HCT116 (cell line): ENCODE measurements at regions not wholly inside any gene's neighbourhood (a gene's known extent, or its start where the extent isn't known, plus 50 kb on each side); places are given as distances from the start of the nearest gene placed in this dataset.
"Not testable (repeated sequence)": the region's sequence is repeated elsewhere in the genome, so short reads cannot be mapped to it uniquely, and the experiment has no call there.

Experiments
- ATAC-seq: fragments of 200-7000 bp; cut with Tn5 transposase; 2 replicates; pipeline ENCODE4 v1.9.1; 2020; ENCODE audit warnings: mild to moderate bottlenecking, moderate library complexity
- BruUV-seq: library from RNA; stranded (reverse); fragments of 400-500 nt; replicated peaks from 2 replicates; lab custom pipeline; 2021; lab: Mats Ljungman, UMichigan
- CTCF ChIA-PET: fragments of 300-600 bp; sonication (Branson Sonifier 250); formaldehyde crosslinking; loops from one replicate; lab custom pipeline; 2021; ENCODE audit warnings: antibody characterized with exemption; lab: Charles Lee
- POLR2A ChIA-PET: fragments of 300-600, 350-600 bp; sonication (Branson Sonifier 250); formaldehyde crosslinking; loops from one replicate; lab custom pipeline; 2021; ENCODE audit warnings: antibody characterized with exemption; lab: Charles Lee
- RAD21 ChIA-PET, 2 experiments: fragments of 300-600 bp; sonication (Branson Sonifier 250); formaldehyde crosslinking; loops; one replicate each; lab custom pipeline; 2023; ENCODE audit warnings: low total read pairs in 2 of 2; ENCODE audit not compliant: uncharacterized antibody in 2 of 2, unreplicated experiment in 2 of 2, low non-redundant PET in 1 of 2; lab: Charles Lee
- DNase-seq: peaks from one replicate; pipeline ENCODE4 v3.0.0-alpha.2; 2010; ENCODE audit warnings: low read depth, low spot score
- H2AFZ ChIP-seq: fragments of 200-600 bp; shearing (Covaris generic), sonication (generic); 2 replicates; pipeline ENCODE4 v1.6.1; 2017; ENCODE audit warnings: low read depth, mixed run types, mixed read lengths, antibody characterized with exemption, low read length; ENCODE audit not compliant: poor library complexity, severe bottlenecking
- H3K27ac ChIP-seq: 2 replicates; pipeline ENCODE4 v1.5.1; 2012; ENCODE audit warnings: low read depth, low read length
- H3K27me3 ChIP-seq: fragments of 200-600 bp; sonication (generic); 2 replicates; pipeline ENCODE4 v1.6.1; 2016; ENCODE audit warnings: mixed run types, low read length, mixed read lengths; ENCODE audit not compliant: insufficient read depth
- H3K36me3 ChIP-seq, 2 experiments: fragments of 200-500 bp in 1 of 2; fragments of 200-600 bp in 1 of 2; sonication (Bioruptor generic) in 1 of 2; sonication (generic) in 1 of 2; 2 replicates each; pipeline versions ENCODE4 v1.5.1 to v1.6.1; 2014 to 2016; ENCODE audit warnings: low read length in 2 of 2, inconsistent platforms in 1 of 2, mixed read lengths in 1 of 2, mixed run types in 1 of 2; ENCODE audit not compliant: insufficient read depth in 2 of 2, control insufficient read depth in 1 of 2
- H3K4me1 ChIP-seq, 2 experiments: fragments of 200-600 bp in 1 of 2; sonication (generic) in 1 of 2; 2 replicates each; pipeline versions ENCODE4 v1.5.1 to v1.6.1; 2012 to 2017; ENCODE audit warnings: low read length in 2 of 2, inconsistent platforms in 1 of 2, mild to moderate bottlenecking in 1 of 2, mixed read lengths in 1 of 2, mixed run types in 1 of 2, moderate library complexity in 1 of 2; ENCODE audit not compliant: insufficient read depth in 2 of 2, control insufficient read depth in 1 of 2
- H3K4me2 ChIP-seq: fragments of 200-600 bp; sonication (generic); 2 replicates; pipeline ENCODE4 v1.6.1; 2017; ENCODE audit warnings: mixed run types, low read length, mixed read lengths
- H3K4me3 ChIP-seq, 2 experiments: fragments of 200-600 bp in 1 of 2; sonication (generic) in 1 of 2; replicated peaks in 1 of 2; 2 replicates each; pipeline ENCODE4 v1.5.1; 2011 to 2016; ENCODE audit warnings: low read length in 2 of 2, control low read depth in 1 of 2, low read depth in 1 of 2, mild to moderate bottlenecking in 1 of 2, mixed read lengths in 1 of 2, mixed run types in 1 of 2
- H3K79me2 ChIP-seq: fragments of 200-600 bp; sonication (generic); 2 replicates; pipeline ENCODE4 v1.6.1; 2017; ENCODE audit warnings: mild to moderate bottlenecking, mixed run types, low read length, moderate library complexity, mixed read lengths; ENCODE audit not compliant: insufficient read depth
- H3K9ac ChIP-seq: fragments of 200-600 bp; sonication (generic); 2 replicates; pipeline ENCODE4 v1.6.1; 2016; ENCODE audit warnings: low read length, mixed read lengths
- H3K9me2 ChIP-seq: fragments of 200-600 bp; sonication (generic), shearing (Covaris generic); 2 replicates; pipeline ENCODE4 v1.6.1; 2017; ENCODE audit warnings: mixed run types, mild to moderate bottlenecking, moderate library complexity; ENCODE audit not compliant: insufficient read depth
- H3K9me3 ChIP-seq, 2 experiments: fragments of 200-500 bp in 1 of 2; fragments of 200-600 bp in 1 of 2; sonication (Bioruptor generic) in 1 of 2; sonication (generic) in 1 of 2; 2 replicates each; pipeline ENCODE4 v1.6.1; 2014 to 2017; ENCODE audit warnings: low read length in 2 of 2, mixed read lengths in 2 of 2, inconsistent platforms in 1 of 2, low read depth in 1 of 2, mild to moderate bottlenecking in 1 of 2, mixed run types in 1 of 2, moderate library complexity in 1 of 2; ENCODE audit not compliant: control insufficient read depth in 1 of 2, insufficient read depth in 1 of 2
- H4K20me1 ChIP-seq: fragments of 200-600 bp; sonication (generic), shearing (Covaris generic); 2 replicates; pipeline ENCODE4 v1.6.1; 2017; ENCODE audit warnings: mixed run types, mild to moderate bottlenecking, moderate library complexity; ENCODE audit not compliant: insufficient read depth
- CBX3 ChIP-seq: IDR thresholded peaks from 2 replicates; pipeline ENCODE4 v1.6.1; 2012; ENCODE audit warnings: low read depth
- CEBPB ChIP-seq: IDR thresholded peaks from 2 replicates; pipeline ENCODE4 v1.6.1; 2012; ENCODE audit warnings: low read depth
- EGR1 ChIP-seq: IDR thresholded peaks from 2 replicates; pipeline ENCODE4 v1.6.1; 2012; ENCODE audit warnings: low read depth
- ELF1 ChIP-seq: IDR thresholded peaks from 2 replicates; pipeline ENCODE4 v1.6.1; 2012; ENCODE audit warnings: low read depth, borderline replicate concordance
- EZH2 ChIP-seq: fragments of 200-600 bp; sonication (generic); IDR thresholded peaks from 2 replicates; pipeline ENCODE4 v1.6.1; 2017; ENCODE audit warnings: antibody characterized with exemption, mixed run types
- EZH2phosphoT487 ChIP-seq: fragments of 200-600 bp; IDR thresholded peaks from 2 replicates; pipeline ENCODE4 v1.6.1; 2018; ENCODE audit warnings: antibody characterized with exemption, borderline replicate concordance
- FOSL1 ChIP-seq: IDR thresholded peaks from 2 replicates; pipeline ENCODE4 v1.6.1; 2012; ENCODE audit warnings: low read depth
- JUND ChIP-seq: IDR thresholded peaks from 2 replicates; pipeline ENCODE4 v1.6.1; 2012
- POLR2A ChIP-seq: IDR thresholded peaks from 2 replicates; pipeline ENCODE4 v1.7.0; 2011; ENCODE audit warnings: borderline replicate concordance; ENCODE audit not compliant: insufficient read depth, insufficient read length; ENCODE audit errors: extremely low read depth
- POLR2AphosphoS5 ChIP-seq: IDR thresholded peaks from 2 replicates; pipeline ENCODE4 v1.6.1; 2011; ENCODE audit warnings: mild to moderate bottlenecking, low read depth, low read length, moderate library complexity
- SP1 ChIP-seq: IDR thresholded peaks from 2 replicates; pipeline ENCODE4 v1.6.1; 2012; ENCODE audit warnings: low read depth
- SRF ChIP-seq: IDR thresholded peaks from 2 replicates; pipeline ENCODE4 v1.6.1; 2012; ENCODE audit warnings: low read depth
- TCF7L2 ChIP-seq: IDR thresholded peaks from 2 replicates; pipeline ENCODE4 v1.7.0; 2011; ENCODE audit warnings: borderline replicate concordance, inconsistent platforms; ENCODE audit not compliant: insufficient read depth, insufficient read length; ENCODE audit errors: extremely low read depth
- ZFX ChIP-seq: fragments of 450-650 bp; IDR thresholded peaks from 2 replicates; pipeline ENCODE4 v1.6.1; 2017
- intact Hi-C: fragments of 100-400 bp; cut with micrococcal nuclease; formaldehyde crosslinking; loops from 2 replicates; pipeline ENCODE4 v1.10.0; 2022
- TF ChIP-seq, protein P1 (sequence below): IDR thresholded peaks from 2 replicates; pipeline ENCODE4 v1.6.1; 2012
- TF ChIP-seq, protein P2 (sequence below): IDR thresholded peaks from 2 replicates; pipeline ENCODE4 v1.6.1; 2012
- TF ChIP-seq, protein P3 (sequence below): IDR thresholded peaks from 2 replicates; pipeline ENCODE4 v1.6.1; 2012; ENCODE audit warnings: low read depth
- TF ChIP-seq, protein P4 (sequence below), 3 experiments: fragments of 200-600 bp in 1 of 3; sonication (generic) in 1 of 3; IDR thresholded peaks in 2 of 3; conservative IDR thresholded peaks in 1 of 3; 2 replicates each; pipeline ENCODE4 v1.5.1; 2012 to 2017; ENCODE audit warnings: low read depth in 2 of 3, low read length in 2 of 3, antibody characterized with exemption in 1 of 3, borderline replicate concordance in 1 of 3, control low read depth in 1 of 3, mild to moderate bottlenecking in 1 of 3, mixed read lengths in 1 of 3, mixed run types in 1 of 3, moderate library complexity in 1 of 3; ENCODE audit not compliant: insufficient read depth in 1 of 3

DNA sequence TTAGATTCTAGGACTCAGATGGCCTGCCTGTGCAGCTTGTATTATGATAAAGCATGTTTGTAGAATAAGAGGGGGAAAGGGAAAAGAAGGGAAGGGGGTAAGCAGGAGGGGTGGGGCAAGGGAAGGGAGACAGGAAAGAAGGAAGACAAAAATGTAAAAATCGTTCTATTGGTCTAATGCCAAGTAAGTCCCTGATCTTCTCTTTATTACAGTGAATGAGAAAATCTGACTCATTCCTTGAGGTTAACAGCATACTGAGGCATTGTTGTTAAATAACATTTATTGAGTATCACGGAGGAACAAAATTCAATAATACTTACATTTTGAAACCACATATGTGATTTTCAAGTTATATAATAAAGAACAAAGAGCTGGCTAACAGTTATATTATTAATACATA lies 1534.7 kb downstream of the OLFM4 start:
- Histone ChIP-seq H3K9ac (no peak overlapping the region), H3K36me3 (no peaks in the 10 kb centered on the region), H2AFZ (no peak overlapping the region), H3K9me3 (peaks cover 6 to 16% of the 10 kb centered on the region in 2 experiments; a peak in 2 of 4 replicates), H3K4me1 (no peaks in the 10 kb centered on the region), H3K9me2 (no peaks in the 10 kb centered on the region), H3K79me2 (no peaks in the 10 kb centered on the region), H3K27ac (no peak overlapping the region), H4K20me1 (no peaks in the 10 kb centered on the region), H3K4me2 (no peak overlapping the region), H3K27me3 (no peaks in the 10 kb centered on the region), H3K4me3 (no peak overlapping the region)
- intact Hi-C loops: no loop called here
- no peak for DNase-seq
- ATAC-seq: no peak
- BruUV-seq: no TSS peak
- POLR2A ChIA-PET: no interaction called here
- CTCF ChIA-PET: no interaction called here
- TF ChIP-seq TCF7L2: no peak
- TF ChIP-seq SP1: no peak
- no peak for TF ChIP-seq POLR2AphosphoS5
- no peak for TF ChIP-seq EZH2
- no peak for TF ChIP-seq SRF
- no peak for TF ChIP-seq POLR2A
- no peak for TF ChIP-seq EGR1
- no peak for TF ChIP-seq CEBPB
- TF ChIP-seq ZFX: no peak
- no peak for TF ChIP-seq CBX3
- no peak for TF ChIP-seq JUND
- TF ChIP-seq, protein P1, sequence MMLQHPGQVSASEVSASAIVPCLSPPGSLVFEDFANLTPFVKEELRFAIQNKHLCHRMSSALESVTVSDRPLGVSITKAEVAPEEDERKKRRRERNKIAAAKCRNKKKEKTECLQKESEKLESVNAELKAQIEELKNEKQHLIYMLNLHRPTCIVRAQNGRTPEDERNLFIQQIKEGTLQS: no peak
- no peak for TF ChIP-seq ELF1
- TF ChIP-seq EZH2phosphoT487: no peak
- no peak for TF ChIP-seq FOSL1
- TF ChIP-seq, protein P2, sequence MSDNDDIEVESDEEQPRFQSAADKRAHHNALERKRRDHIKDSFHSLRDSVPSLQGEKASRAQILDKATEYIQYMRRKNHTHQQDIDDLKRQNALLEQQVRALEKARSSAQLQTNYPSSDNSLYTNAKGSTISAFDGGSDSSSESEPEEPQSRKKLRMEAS: no peak
- TF ChIP-seq, protein P3, sequence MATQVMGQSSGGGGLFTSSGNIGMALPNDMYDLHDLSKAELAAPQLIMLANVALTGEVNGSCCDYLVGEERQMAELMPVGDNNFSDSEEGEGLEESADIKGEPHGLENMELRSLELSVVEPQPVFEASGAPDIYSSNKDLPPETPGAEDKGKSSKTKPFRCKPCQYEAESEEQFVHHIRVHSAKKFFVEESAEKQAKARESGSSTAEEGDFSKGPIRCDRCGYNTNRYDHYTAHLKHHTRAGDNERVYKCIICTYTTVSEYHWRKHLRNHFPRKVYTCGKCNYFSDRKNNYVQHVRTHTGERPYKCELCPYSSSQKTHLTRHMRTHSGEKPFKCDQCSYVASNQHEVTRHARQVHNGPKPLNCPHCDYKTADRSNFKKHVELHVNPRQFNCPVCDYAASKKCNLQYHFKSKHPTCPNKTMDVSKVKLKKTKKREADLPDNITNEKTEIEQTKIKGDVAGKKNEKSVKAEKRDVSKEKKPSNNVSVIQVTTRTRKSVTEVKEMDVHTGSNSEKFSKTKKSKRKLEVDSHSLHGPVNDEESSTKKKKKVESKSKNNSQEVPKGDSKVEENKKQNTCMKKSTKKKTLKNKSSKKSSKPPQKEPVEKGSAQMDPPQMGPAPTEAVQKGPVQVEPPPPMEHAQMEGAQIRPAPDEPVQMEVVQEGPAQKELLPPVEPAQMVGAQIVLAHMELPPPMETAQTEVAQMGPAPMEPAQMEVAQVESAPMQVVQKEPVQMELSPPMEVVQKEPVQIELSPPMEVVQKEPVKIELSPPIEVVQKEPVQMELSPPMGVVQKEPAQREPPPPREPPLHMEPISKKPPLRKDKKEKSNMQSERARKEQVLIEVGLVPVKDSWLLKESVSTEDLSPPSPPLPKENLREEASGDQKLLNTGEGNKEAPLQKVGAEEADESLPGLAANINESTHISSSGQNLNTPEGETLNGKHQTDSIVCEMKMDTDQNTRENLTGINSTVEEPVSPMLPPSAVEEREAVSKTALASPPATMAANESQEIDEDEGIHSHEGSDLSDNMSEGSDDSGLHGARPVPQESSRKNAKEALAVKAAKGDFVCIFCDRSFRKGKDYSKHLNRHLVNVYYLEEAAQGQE: no peak
- TF ChIP-seq, protein P4, sequence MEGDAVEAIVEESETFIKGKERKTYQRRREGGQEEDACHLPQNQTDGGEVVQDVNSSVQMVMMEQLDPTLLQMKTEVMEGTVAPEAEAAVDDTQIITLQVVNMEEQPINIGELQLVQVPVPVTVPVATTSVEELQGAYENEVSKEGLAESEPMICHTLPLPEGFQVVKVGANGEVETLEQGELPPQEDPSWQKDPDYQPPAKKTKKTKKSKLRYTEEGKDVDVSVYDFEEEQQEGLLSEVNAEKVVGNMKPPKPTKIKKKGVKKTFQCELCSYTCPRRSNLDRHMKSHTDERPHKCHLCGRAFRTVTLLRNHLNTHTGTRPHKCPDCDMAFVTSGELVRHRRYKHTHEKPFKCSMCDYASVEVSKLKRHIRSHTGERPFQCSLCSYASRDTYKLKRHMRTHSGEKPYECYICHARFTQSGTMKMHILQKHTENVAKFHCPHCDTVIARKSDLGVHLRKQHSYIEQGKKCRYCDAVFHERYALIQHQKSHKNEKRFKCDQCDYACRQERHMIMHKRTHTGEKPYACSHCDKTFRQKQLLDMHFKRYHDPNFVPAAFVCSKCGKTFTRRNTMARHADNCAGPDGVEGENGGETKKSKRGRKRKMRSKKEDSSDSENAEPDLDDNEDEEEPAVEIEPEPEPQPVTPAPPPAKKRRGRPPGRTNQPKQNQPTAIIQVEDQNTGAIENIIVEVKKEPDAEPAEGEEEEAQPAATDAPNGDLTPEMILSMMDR (IDR thresholded peaks at IDR 0.05 in 2 of 3, conservative IDR thresholded peaks at IDR 0.05 in 1 of 3; ENCODE audit: borderline replicate concordance in 1 of 3, insufficient read depth in 1 of 3, low read depth in 2 of 3, low read length in 2 of 3): no peak
- RAD21 ChIA-PET: no interaction called here

DNA sequence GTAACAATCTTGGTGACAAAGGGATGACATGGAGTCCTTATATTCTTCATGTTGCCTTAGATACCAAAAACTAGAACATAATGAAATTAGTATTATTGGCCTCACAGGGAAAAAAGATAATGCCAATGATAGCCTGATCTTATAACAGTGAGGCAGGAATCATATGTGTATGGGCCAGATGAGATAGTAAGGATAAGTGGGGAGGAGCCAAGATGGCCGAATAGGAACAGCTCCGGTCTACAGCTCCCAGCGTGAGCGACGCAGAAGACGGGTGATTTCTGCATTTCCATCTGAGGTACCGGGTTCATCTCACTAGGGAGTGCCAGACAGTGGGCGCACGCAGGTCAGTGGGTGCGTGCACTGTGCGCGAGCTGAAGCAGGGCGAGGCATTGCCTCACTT lies 1543.4 kb downstream of the OLFM4 start:
- RAD21 ChIA-PET: not testable (repeated sequence)

More for the DNA sequence above, 1543.4 kb downstream of the OLFM4 start:
- H3K9me2 ChIP-seq, H2AFZ ChIP-seq, DNase-seq, H3K9ac ChIP-seq, H3K4me3 ChIP-seq, intact Hi-C loops, CTCF ChIA-PET, POLR2A ChIA-PET, BruUV-seq, H3K4me2 ChIP-seq, H3K79me2 ChIP-seq, H3K4me1 ChIP-seq, H4K20me1 ChIP-seq, H3K36me3 ChIP-seq, H3K27me3 ChIP-seq, H3K27ac ChIP-seq, ATAC-seq: not testable (repeated sequence)
- peaks cover 7 to 15% of the 10 kb centered on the region in 2 experiments; a peak in 2 of 4 replicates for H3K9me3 ChIP-seq
